GM18873 (cell line): ENCODE measurements at regions not wholly inside any gene's neighbourhood (a gene's known extent, or its start where the extent isn't known, plus 50 kb on each side); places are given as distances from the start of the nearest gene placed in this dataset.
A peak's percentile ranks its signal among the peaks of the same experiment; 100 is the strongest.

ENCODE experiments used
- ATAC-seq: cut with Tn5 transposase; IDR thresholded peaks from one replicate; pipeline ENCODE4 v1.9.1; 2021; ENCODE audit warnings: mild to moderate bottlenecking, moderate library complexity, moderate number of reproducible peaks; ENCODE audit not compliant: unreplicated experiment, low FRiP score

DNA sequence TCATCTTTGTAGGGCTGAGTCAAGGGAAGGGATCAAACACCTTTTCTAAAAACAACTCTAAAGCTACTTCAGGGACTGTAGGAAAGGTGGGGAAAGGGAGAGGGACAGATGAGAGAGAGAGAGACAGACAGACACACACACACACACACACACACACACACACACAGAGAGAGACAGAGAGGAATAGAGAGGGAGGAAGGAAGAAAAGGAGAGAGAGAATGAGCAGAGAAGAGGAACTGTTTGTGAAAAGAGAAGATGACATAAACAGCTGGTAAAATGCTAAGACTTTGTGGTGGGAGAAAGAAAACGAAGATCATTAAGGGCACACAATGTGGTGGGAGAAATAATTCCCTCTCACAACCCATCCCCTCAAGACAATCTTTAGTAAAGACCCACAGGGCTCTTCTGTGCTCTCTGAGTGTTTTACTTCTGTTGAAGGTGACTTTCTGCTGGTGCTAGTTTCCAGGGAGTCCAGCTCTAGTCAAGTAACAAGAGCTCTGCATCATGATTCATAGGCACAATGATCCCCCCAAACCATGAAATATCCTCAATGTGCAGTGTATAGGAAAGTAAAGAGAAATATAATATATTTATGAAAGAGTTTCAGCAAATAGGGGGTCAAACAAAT, 77.2 kb upstream of the STK17B start:
- ATAC-seq = no peak

DNA sequence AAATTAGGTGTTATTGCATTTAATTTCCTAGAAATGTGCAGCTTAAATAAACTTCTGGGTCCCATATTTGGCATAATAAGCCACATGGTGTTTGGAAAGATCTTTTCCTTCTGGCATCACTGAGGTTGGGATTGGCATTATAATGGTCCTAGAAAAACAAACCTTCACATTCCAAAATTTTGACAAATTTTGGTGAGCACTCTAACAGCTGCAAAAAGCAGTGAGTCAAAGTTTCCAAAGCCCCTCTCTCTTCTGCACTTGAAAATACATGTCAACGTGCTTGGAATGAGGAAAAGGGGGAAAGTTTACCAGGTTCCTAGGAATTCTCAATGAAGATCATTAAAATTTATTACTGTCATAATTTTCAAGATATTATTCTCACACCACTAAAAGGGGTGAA, 77.8 kb upstream of the STK17B start:
- no peak for ATAC-seq

GRCh38 chr2:196249860-196250259, 78.5 kb upstream of the STK17B start:
- ATAC-seq = peak; percentile 89

GRCh38 chr2:196251132-196251531, 79.8 kb upstream of the STK17B start:
- ATAC-seq = no peak

- no peak for ATAC-seq
These were observed 81.2 kb upstream of the STK17B start for GRCh38 chr2:196252408-196253115.

- no peak for ATAC-seq
These were observed 81.7 kb upstream of the STK17B start for GRCh38 chr2:196253116-196253480.

GRCh38 chr2:196256585-196256984, 85.2 kb upstream of the STK17B start:
- ATAC-seq = no peak

DNA sequence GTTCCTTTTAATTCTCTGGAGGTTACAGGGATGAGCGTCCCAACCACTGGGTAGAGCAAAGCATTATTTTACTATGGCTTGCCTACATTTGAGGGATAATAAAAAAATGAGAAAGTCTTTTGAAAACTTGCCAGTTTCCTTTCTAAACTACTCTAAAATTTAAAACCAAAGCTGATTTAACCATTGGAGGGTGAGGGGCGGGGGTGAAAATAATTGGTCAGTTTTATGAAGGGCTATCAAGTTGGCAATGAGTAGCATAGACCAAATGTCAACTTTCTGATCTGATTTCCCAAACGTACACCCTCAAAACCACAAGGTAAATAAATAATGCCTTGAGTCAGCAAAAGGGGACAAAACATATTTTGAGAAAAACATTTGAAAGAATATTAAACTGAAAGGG, 85.7 kb upstream of the STK17B start:
- ATAC-seq = no peak

GRCh38 chr2:196258407-196258806, 87.0 kb upstream of the STK17B start:
- no peak for ATAC-seq

DNA sequence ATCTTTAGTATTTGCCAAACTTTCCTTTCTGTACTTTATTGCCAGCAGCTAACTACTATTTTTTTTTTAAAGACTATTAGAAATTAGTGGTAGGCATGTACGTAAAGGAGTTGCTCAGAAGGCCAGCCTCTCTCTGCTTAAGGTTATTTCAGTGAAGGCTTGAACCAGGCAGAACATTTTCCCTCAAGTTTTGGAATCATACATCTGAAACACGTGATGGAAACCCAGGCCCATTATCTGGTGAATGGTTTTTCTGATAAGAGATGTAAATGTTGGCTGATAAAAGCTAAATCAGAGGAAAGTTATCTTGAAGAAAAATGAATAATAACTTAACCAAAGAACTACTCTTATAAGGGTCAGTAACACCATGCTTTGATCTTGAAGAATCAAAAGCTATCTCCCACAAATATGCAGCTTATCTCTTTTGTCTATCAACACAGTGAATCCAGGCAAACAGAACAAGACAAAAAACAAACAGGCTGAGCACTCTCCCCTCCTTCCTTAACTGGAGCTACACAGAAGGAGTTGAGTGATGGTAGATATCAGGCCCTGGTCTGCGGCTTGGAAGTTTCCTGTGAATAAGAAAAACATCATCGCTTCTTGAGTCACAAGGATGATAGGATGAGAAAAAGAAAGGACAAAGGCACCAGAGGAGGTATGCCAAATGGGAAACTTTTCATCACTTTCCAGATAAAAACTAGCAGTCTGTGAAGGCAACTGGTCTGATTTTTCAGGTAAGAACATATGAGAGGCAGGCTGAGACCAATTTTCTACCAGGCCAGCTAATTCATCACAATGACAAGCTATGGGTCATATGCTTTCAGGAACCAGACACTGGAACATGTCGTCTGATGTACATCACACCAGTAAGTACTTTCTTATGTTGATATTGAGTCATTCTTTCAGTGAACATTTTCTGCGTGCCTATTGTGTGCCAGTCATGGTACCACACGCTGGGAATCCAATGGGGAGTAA, 88.4 kb upstream of the STK17B start:
- no peak for ATAC-seq

- no peak for ATAC-seq
These were observed 89.2 kb upstream of the STK17B start for GRCh38 chr2:196260546-196260945.

- ATAC-seq = no peak
These were observed 91.2 kb upstream of the STK17B start for GRCh38 chr2:196262606-196263005.

GRCh38 chr2:196263181-196263747, 91.9 kb upstream of the STK17B start:
- ATAC-seq = peak; percentile 93

DNA sequence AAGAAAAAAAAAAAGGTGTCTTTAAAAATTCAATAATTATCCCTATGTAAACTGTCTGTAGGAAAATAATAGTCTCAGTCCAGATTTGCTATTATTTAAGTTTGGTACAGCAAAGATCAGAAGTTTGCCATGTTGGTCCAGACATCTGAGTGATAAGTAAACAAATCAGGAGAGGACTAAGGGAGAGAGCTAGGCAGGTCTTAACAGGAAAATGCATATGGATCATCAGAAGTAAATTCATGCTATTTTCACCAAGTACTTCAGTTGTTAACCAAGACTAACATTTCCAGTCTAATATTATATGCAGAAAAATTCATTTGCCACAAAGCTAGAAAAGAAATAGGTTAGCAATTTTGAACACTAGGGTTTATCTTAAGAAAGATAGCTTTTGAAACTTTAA, 95.0 kb upstream of the STK17B start:
- ATAC-seq = no peak

DNA sequence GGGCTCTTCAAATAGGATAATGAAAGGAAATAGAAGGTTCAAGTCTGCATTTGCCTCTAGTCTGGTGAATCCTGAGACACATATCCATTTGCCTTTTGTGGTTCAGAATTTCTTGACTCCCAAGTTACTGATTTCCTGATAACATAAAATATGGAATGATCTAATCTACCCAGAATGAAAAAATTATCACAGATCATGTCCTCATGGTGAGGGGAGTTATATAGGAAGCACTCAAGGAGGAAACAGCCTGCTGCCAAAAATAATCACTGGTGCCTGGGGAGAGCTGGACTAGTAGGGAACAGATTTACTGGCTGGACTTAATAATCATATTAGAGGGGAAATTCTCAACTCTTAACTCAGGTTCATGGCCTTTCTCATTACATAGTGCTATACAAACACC, 95.5 kb upstream of the STK17B start:
- no peak for ATAC-seq

GRCh38 chr2:196268025-196268424, 96.6 kb upstream of the STK17B start:
- no peak for ATAC-seq

- no peak for ATAC-seq
These were observed 97.4 kb upstream of the STK17B start for GRCh38 chr2:196268538-196269338.

DNA sequence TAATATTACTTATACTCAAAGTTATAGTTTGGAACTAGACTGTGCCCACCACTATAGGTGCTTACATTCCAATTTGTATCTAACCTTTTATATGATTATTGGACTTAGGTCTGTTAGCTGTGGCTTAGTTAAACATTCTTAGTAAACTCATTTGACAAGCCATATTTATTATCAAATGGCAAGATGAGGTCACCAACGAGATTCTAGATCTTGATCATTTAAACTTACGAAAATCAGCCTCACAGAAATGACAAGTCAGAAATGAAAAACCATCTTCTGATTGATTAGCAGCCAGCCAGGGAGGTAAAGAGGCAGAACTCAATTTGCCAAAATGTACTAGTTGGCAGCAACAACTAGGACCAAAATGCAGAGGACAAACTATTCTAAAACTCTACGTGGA, 100.4 kb upstream of the STK17B start:
- no peak for ATAC-seq

GRCh38 chr2:196274387-196274809, 103.0 kb upstream of the STK17B start:
- ATAC-seq = peak; percentile 35
